Spleen (tissue), 11 donors: ENCODE measurements at regions not wholly inside any gene's neighbourhood (a gene's known extent, or its start where the extent isn't known, plus 50 kb on each side); places are given as distances from the start of the nearest gene placed in this dataset.
A peak's percentile ranks its signal among the peaks of the same experiment; 100 is the strongest.

Experiments
- DNase-seq: peaks from one replicate; pipeline ENCODE4 v3.0.0-alpha.2; 2020
- H3K27ac ChIP-seq, 8 donors: fragments of 200-600 bp; sonication (generic) in 7 of 8; 1 replicate in 4 of 8; 2 replicates in 4 of 8; pipeline versions ENCODE4 v1.5.0 to v1.8.0; 2016 to 2021; ENCODE audit warnings: inconsistent platforms in 4 of 8, mild to moderate bottlenecking in 4 of 8, moderate library complexity in 1 of 8
- H3K27me3 ChIP-seq, 7 donors: fragments of 200-600 bp; sonication (generic) in 6 of 7; replicated peaks in 1 of 7; 1 replicate in 4 of 7; 2 replicates in 3 of 7; pipeline versions ENCODE4 v1.5.0 to v1.8.0; 2016 to 2021; ENCODE audit warnings: inconsistent platforms in 3 of 7, mild to moderate bottlenecking in 1 of 7
- H3K36me3 ChIP-seq, 6 donors: fragments of 200-600 bp; sonication (generic) in 5 of 6; 1 replicate in 4 of 6; 2 replicates in 2 of 6; pipeline versions ENCODE4 v1.5.0 to v1.8.0; 2016 to 2021; ENCODE audit warnings: inconsistent platforms in 2 of 6
- H3K4me1 ChIP-seq, 6 donors: fragments of 200-600 bp; sonication (generic) in 5 of 6; 1 replicate in 3 of 6; 2 replicates in 3 of 6; pipeline versions ENCODE4 v1.5.0 to v1.8.0; 2016 to 2021; ENCODE audit warnings: inconsistent platforms in 3 of 6
- H3K4me3 ChIP-seq, 8 donors: fragments of 200-600 bp; sonication (generic) in 7 of 8; 1 replicate in 4 of 8; 2 replicates in 4 of 8; pipeline versions ENCODE4 v1.5.0 to v1.8.0; 2016 to 2021; ENCODE audit warnings: inconsistent platforms in 4 of 8, mild to moderate bottlenecking in 4 of 8, moderate library complexity in 2 of 8
- H3K9me3 ChIP-seq, 8 donors: fragments of 200-600 bp; sonication (generic) in 7 of 8; 1 replicate in 4 of 8; 2 replicates in 4 of 8; pipeline versions ENCODE4 v1.5.0 to v1.8.0; 2016 to 2021; ENCODE audit warnings: inconsistent platforms in 4 of 8
- CTCF ChIP-seq, 11 experiments: fragments of 200-600 bp in 7 of 11; fragments of 450-650 bp in 4 of 11; sonication (generic) in 4 of 11; IDR thresholded peaks in 8 of 11; conservative IDR thresholded peaks in 3 of 11; 1 replicate in 7 of 11; 2 replicates in 4 of 11; pipeline versions ENCODE4 v1.4.0 to v1.8.0; 2016 to 2021; ENCODE audit warnings: antibody characterized with exemption in 11 of 11, inconsistent platforms in 4 of 11, mild to moderate bottlenecking in 1 of 11
- POLR2A ChIP-seq, 3 donors: fragments of 450-650 bp; IDR thresholded peaks; one replicate each; pipeline ENCODE4 v1.5.1; 2017; ENCODE audit warnings: antibody characterized with exemption in 3 of 3, mild to moderate bottlenecking in 1 of 3
- POLR2AphosphoS5 ChIP-seq, 3 donors: sonication (generic); formaldehyde crosslinking; IDR thresholded peaks; one replicate each; pipeline ENCODE4 v1.5.1; 2017; ENCODE audit warnings: antibody characterized with exemption in 3 of 3
- WGBS, 5 donors: extraction: QIAGEN DNeasy Blood & Tissue Kit in 3 of 5; methylation state at CpG; one replicate each; pipeline versions ENCODE4 v1.1.5 to v1.1.7; 2013 to 2018; 5-methylcytosine and 5-hydroxymethylcytosine counted together
- intact Hi-C: fragments of 100-400 bp; cut with DNase I; formaldehyde crosslinking; loops from one replicate; pipeline ENCODE4 v1.15.0; 2023; ENCODE audit warnings: low total_unique reads
- donor health status: healthy with polysubstance abuse.
- donor health status: DM: no; HTN: no; CAD: no; lungs with moderate emphysema.
- donor health status: DM: no; HTN: no; CAD: no.
- donor health status: Bipolar disorder and iron deficiency.
- donor health status: healthy.
- donor health status: DM: no; HTN: no; CAD: no.
- donor health status: DM: yes; HTN: yes; CAD: no.

- WGBS, 5 donors, result 72 to 82% (median 76%) methylated on average over 3 of the region's 3 CpGs
- Histone ChIP-seq H3K27ac (peak overlapping the region in 7 of 8 donors; percentile 37 to 69 (median 45)), H3K27me3 (no peaks in the 10 kb centered on the region), H3K4me1 (no peaks in the 10 kb centered on the region), H3K36me3 (no peaks in the 10 kb centered on the region), H3K9me3 (no peaks in the 10 kb centered on the region), H3K4me3 (no peak overlapping the region)
- DNase-seq, result no peak
- no peak for TF ChIP-seq POLR2AphosphoS5 (IDR thresholded peaks at IDR 0.05)
- no peak for TF ChIP-seq POLR2A (IDR thresholded peaks at IDR 0.05)
- no peak for TF ChIP-seq CTCF (IDR thresholded peaks at IDR 0.05 in 8 of 11, conservative IDR thresholded peaks at IDR 0.05 in 3 of 11)
- intact Hi-C loops, result no loop called here
Observed at GRCh38 chr10:29186221-29186620, 102.6 kb upstream of the LYZL1 start.

GRCh38 chr10:29189256-29189655, 99.6 kb upstream of the LYZL1 start:
- TF ChIP-seq CTCF (IDR thresholded peaks at IDR 0.05 in 8 of 11, conservative IDR thresholded peaks at IDR 0.05 in 3 of 11), result no peak
- no peak for TF ChIP-seq POLR2A (IDR thresholded peaks at IDR 0.05)
- no peak for TF ChIP-seq POLR2AphosphoS5 (IDR thresholded peaks at IDR 0.05)
- no peak for DNase-seq
- Histone ChIP-seq H3K27ac (no peak overlapping the region), H3K4me1 (no peaks in the 10 kb centered on the region), H3K36me3 (no peaks in the 10 kb centered on the region), H3K4me3 (no peak overlapping the region), H3K9me3 (no peaks in the 10 kb centered on the region), H3K27me3 (peaks cover 0 to 16% (median 0%) of the 10 kb centered on the region in 7 donors)
- intact Hi-C loops, result no loop called here
- WGBS, 5 donors, result 36 to 82% (median 72%) methylated on average over 2 of the region's 2 CpGs

- intact Hi-C loops, result no loop called here
- no peaks in the 10 kb centered on the region for H3K36me3 ChIP-seq
- H3K4me3 ChIP-seq, result no peak overlapping the region
- no peak overlapping the region for H3K27ac ChIP-seq
- 31 to 47% (median 36%) methylated on average over 8 of the region's 8 CpGs for WGBS, 5 donors
- DNase-seq, result no peak
- H3K27me3 ChIP-seq, result peaks cover 0 to 16% (median 0%) of the 10 kb centered on the region in 7 donors
- peaks cover 0 to 14% (median 0%) of the 10 kb centered on the region in 8 donors for H3K9me3 ChIP-seq
- H3K4me1 ChIP-seq, result no peaks in the 10 kb centered on the region
- no peak for TF ChIP-seq POLR2AphosphoS5 (IDR thresholded peaks at IDR 0.05)
- no peak for TF ChIP-seq POLR2A (IDR thresholded peaks at IDR 0.05)
- TF ChIP-seq CTCF (IDR thresholded peaks at IDR 0.05 in 8 of 11, conservative IDR thresholded peaks at IDR 0.05 in 3 of 11), result no peak
Observed at GRCh38 chr10:29191674-29192073, 97.2 kb upstream of the LYZL1 start.

DNA sequence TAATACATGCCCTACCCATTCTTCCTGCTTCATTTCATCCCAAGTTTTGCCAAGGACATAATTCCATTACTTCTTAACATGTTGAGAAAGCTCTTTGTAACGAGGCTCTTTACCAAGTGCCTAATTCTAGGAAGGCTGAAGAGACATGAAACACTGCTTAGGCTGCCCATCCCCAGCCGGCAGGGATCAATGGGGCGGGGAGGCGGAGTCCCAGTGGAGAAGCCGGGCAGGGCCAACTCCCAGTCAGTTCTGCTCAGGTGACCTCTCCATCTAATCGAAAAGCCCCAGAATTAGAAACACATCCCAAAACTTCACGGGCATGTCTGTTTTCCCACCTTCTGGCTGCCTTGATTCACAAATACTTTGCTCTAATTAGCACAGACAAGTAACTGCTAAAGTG, 89.5 kb upstream of the LYZL1 start:
- no peak for TF ChIP-seq POLR2A (IDR thresholded peaks at IDR 0.05)
- no peak for TF ChIP-seq CTCF (IDR thresholded peaks at IDR 0.05 in 8 of 11, conservative IDR thresholded peaks at IDR 0.05 in 3 of 11)
- no peak for TF ChIP-seq POLR2AphosphoS5 (IDR thresholded peaks at IDR 0.05)
- DNase-seq, result no peak
- intact Hi-C loops, result no loop called here
- Histone ChIP-seq H3K4me3 (no peak overlapping the region), H3K4me1 (no peaks in the 10 kb centered on the region), H3K27me3 (peaks cover 0 to 16% (median 0%) of the 10 kb centered on the region in 7 donors), H3K9me3 (peaks cover 0 to 14% (median 0%) of the 10 kb centered on the region in 8 donors), H3K27ac (peak overlapping the region in 1 of 8 donors; percentile 18), H3K36me3 (no peaks in the 10 kb centered on the region)
- 46 to 62% (median 56%) methylated on average over 7 of the region's 7 CpGs for WGBS, 5 donors
